HG03575 (cell line): ENCODE measurements at regions not wholly inside any gene's neighbourhood (a gene's known extent, or its start where the extent isn't known, plus 50 kb on each side); places are given as distances from the start of the nearest gene placed in this dataset.
"Not testable (repeated sequence)": the region's sequence is repeated elsewhere in the genome, so short reads cannot be mapped to it uniquely, and the experiment has no call there.

Experiments used
- ATAC-seq: cut with Tn5 transposase; IDR thresholded peaks from one replicate; pipeline ENCODE4 v1.9.1; 2021; ENCODE audit not compliant: unreplicated experiment, insufficient number of reproducible peaks, low FRiP score; ENCODE audit errors: extremely low read depth

GRCh38 chr6:66096679-66097078, 389.7 kb upstream of the EYS start:
- ATAC-seq: no peak

- ATAC-seq: no peak
Measured at GRCh38 chr6:66094615-66095014, 387.6 kb upstream of the EYS start.

- ATAC-seq: not testable (repeated sequence)
Measured at GRCh38 chr6:66092306-66092705, 385.3 kb upstream of the EYS start.

GRCh38 chr6:66086532-66086931, 379.5 kb upstream of the EYS start:
- ATAC-seq: no peak

- no peak for ATAC-seq
Measured at GRCh38 chr6:66082914-66083313, 375.9 kb upstream of the EYS start.

- no peak for ATAC-seq
Measured at GRCh38 chr6:66068907-66069306, 361.9 kb upstream of the EYS start.

GRCh38 chr6:66068033-66068432, 361.0 kb upstream of the EYS start:
- no peak for ATAC-seq

- ATAC-seq: no peak
Measured at GRCh38 chr6:66065313-66065712, 358.3 kb upstream of the EYS start.

GRCh38 chr6:66057034-66057433, 350.0 kb upstream of the EYS start:
- no peak for ATAC-seq

- ATAC-seq: no peak
Measured at GRCh38 chr6:66054967-66055366, 347.9 kb upstream of the EYS start.

GRCh38 chr6:66051812-66052211, 344.8 kb upstream of the EYS start:
- ATAC-seq: no peak

- no peak for ATAC-seq
Measured at GRCh38 chr6:66048684-66049474, 341.9 kb upstream of the EYS start.

GRCh38 chr6:66032626-66033025, 325.6 kb upstream of the EYS start:
- ATAC-seq: no peak

- no peak for ATAC-seq
Measured at GRCh38 chr6:66029391-66029790, 322.4 kb upstream of the EYS start.

GRCh38 chr6:65999288-65999791, 292.3 kb upstream of the EYS start:
- no peak for ATAC-seq

- no peak for ATAC-seq
Measured at GRCh38 chr6:65998544-65998943, 291.5 kb upstream of the EYS start.

GRCh38 chr6:65997539-65997938, 290.5 kb upstream of the EYS start:
- no peak for ATAC-seq

GRCh38 chr6:65996096-65996495, 289.1 kb upstream of the EYS start:
- no peak for ATAC-seq

- ATAC-seq: no peak
Measured at GRCh38 chr6:65989676-65990075, 282.6 kb upstream of the EYS start.

- ATAC-seq: no peak
Measured at GRCh38 chr6:65988006-65988405, 281.0 kb upstream of the EYS start.

- no peak for ATAC-seq
Measured at GRCh38 chr6:65984089-65984488, 277.1 kb upstream of the EYS start.
